SK-N-DZ (cell line): ENCODE measurements at regions not wholly inside any gene's neighbourhood (a gene's known extent, or its start where the extent isn't known, plus 50 kb on each side); places are given as distances from the start of the nearest gene placed in this dataset.

ENCODE experiments used
- DNase-seq: peaks from one replicate; pipeline ENCODE4 v3.0.0-alpha.2; 2015; ENCODE audit warnings: low spot score

GRCh38 chr18:56316727-56317126 is 321.7 kb downstream of the TXNL1 start:
- no peak for DNase-seq

GRCh38 chr18:56315363-56315762 is 323.0 kb downstream of the TXNL1 start:
- DNase-seq, result no peak

GRCh38 chr18:56314396-56314795 is 324.0 kb downstream of the TXNL1 start:
- no peak for DNase-seq

GRCh38 chr18:56312551-56313335 is 325.6 kb downstream of the TXNL1 start:
- no peak for DNase-seq

- DNase-seq, result no peak
Observed at GRCh38 chr18:56309104-56309503, 329.3 kb downstream of the TXNL1 start.

- no peak for DNase-seq
Observed at GRCh38 chr18:56307354-56308170, 330.8 kb downstream of the TXNL1 start.

- DNase-seq, result no peak
Observed at GRCh38 chr18:56306797-56307196, 331.6 kb downstream of the TXNL1 start.

- DNase-seq, result no peak
Observed at GRCh38 chr18:56305583-56305982, 332.8 kb downstream of the TXNL1 start.

- DNase-seq, result no peak
Observed at GRCh38 chr18:56302156-56302555, 336.2 kb downstream of the TXNL1 start.

GRCh38 chr18:56299740-56300139 is 338.7 kb downstream of the TXNL1 start:
- no peak for DNase-seq

- DNase-seq, result no peak
Observed at GRCh38 chr18:56298935-56299334, 339.5 kb downstream of the TXNL1 start.

GRCh38 chr18:56296381-56296780 is 342.0 kb downstream of the TXNL1 start:
- no peak for DNase-seq

- DNase-seq, result no peak
Observed at GRCh38 chr18:56294484-56295183, 343.8 kb downstream of the TXNL1 start.

GRCh38 chr18:56291294-56291693 is 347.1 kb downstream of the TXNL1 start:
- no peak for DNase-seq

GRCh38 chr18:56289381-56289780 is 349.0 kb downstream of the TXNL1 start:
- DNase-seq, result no peak

GRCh38 chr18:56286775-56287325 is 351.5 kb downstream of the TXNL1 start:
- no peak for DNase-seq

GRCh38 chr18:56285387-56286065 is 352.9 kb downstream of the TXNL1 start:
- DNase-seq, result no peak

- no peak for DNase-seq
Observed at GRCh38 chr18:56284319-56284718, 354.1 kb downstream of the TXNL1 start.

GRCh38 chr18:56283316-56283715 is 355.1 kb downstream of the TXNL1 start:
- DNase-seq, result no peak

GRCh38 chr18:56282234-56283104 is 355.9 kb downstream of the TXNL1 start:
- no peak for DNase-seq
